A673 (cell line): ENCODE measurements at regions not wholly inside any gene's neighbourhood (a gene's known extent, or its start where the extent isn't known, plus 50 kb on each side); places are given as distances from the start of the nearest gene placed in this dataset.

Experiments
- BruUV-seq: library from RNA; stranded (reverse); fragments of 400-500 nt; replicated peaks from 2 replicates; lab custom pipeline; 2021; lab: Mats Ljungman, UMichigan
- CTCF ChIA-PET: fragments of 300-600 bp; sonication (Branson Sonifier 250); formaldehyde crosslinking; loops from one replicate; lab custom pipeline; 2022; ENCODE audit warnings: antibody characterized with exemption; lab: Charles Lee
- POLR2A ChIA-PET: fragments of 300-600 bp; sonication (Branson Sonifier 250); formaldehyde crosslinking; loops from one replicate; lab custom pipeline; 2022; ENCODE audit warnings: antibody characterized with exemption; ENCODE audit not compliant: low non-redundant PET; lab: Charles Lee
- DNase-seq: peaks from one replicate; pipeline ENCODE4 v3.0.0-alpha.2; 2015; ENCODE audit warnings: low spot score
- H3K27ac ChIP-seq: fragments of 200-600 bp; sonication (generic); 2 replicates; pipeline ENCODE4 v1.5.1; 2016; ENCODE audit warnings: mixed run types, low read depth, mild to moderate bottlenecking, mixed read lengths, antibody characterized with exemption, low read length; ENCODE audit not compliant: poor library complexity, severe bottlenecking
- H3K27me3 ChIP-seq: fragments of 200-600 bp; sonication (generic); replicated peaks from 2 replicates; pipeline ENCODE4 v1.6.1; 2017; ENCODE audit warnings: mixed run types, low read depth, mild to moderate bottlenecking, mixed read lengths, antibody characterized with exemption, low read length; ENCODE audit not compliant: insufficient read depth, poor library complexity
- H3K36me3 ChIP-seq: fragments of 200-600 bp; sonication (generic); 2 replicates; pipeline ENCODE4 v1.6.1; 2016; ENCODE audit warnings: mixed run types, mild to moderate bottlenecking, mixed read lengths, antibody characterized with exemption, low read length; ENCODE audit not compliant: insufficient read depth, poor library complexity, severe bottlenecking
- H3K4me1 ChIP-seq: fragments of 200-600 bp; sonication (generic); 2 replicates; pipeline ENCODE4 v1.6.1; 2017; ENCODE audit warnings: mixed run types, mild to moderate bottlenecking, mixed read lengths, antibody characterized with exemption, low read length; ENCODE audit not compliant: insufficient read depth, poor library complexity, severe bottlenecking
- H3K4me3 ChIP-seq: fragments of 200-600 bp; sonication (generic); 2 replicates; pipeline ENCODE4 v1.5.1; 2016; ENCODE audit warnings: low read depth, mixed run types, mild to moderate bottlenecking, mixed read lengths, low read length; ENCODE audit not compliant: poor library complexity, severe bottlenecking
- H3K9me3 ChIP-seq: fragments of 200-600 bp; sonication (generic); 2 replicates; pipeline ENCODE4 v1.6.1; 2016; ENCODE audit warnings: mixed run types, low read depth, mild to moderate bottlenecking, mixed read lengths, antibody characterized with exemption, low read length; ENCODE audit not compliant: poor library complexity, severe bottlenecking
- EZH2 ChIP-seq: fragments of 200-600 bp; sonication (generic); IDR thresholded peaks from 2 replicates; pipeline ENCODE4 v1.6.1; 2017; ENCODE audit warnings: borderline replicate concordance, low read depth, mild to moderate bottlenecking, mixed read lengths, antibody characterized with exemption, low read length; ENCODE audit not compliant: poor library complexity, severe bottlenecking
- intact Hi-C: fragments of 100-400 bp; cut with micrococcal nuclease; formaldehyde crosslinking; loops from one replicate; pipeline ENCODE4 v1.10.0; 2022; ENCODE audit not compliant: unreplicated experiment
- TF ChIP-seq, protein P1 (sequence below): fragments of 300-800, 200-600 bp; sonication (generic); conservative IDR thresholded peaks from 2 replicates; pipeline ENCODE4 v1.5.1; 2017; ENCODE audit warnings: low read depth, mild to moderate bottlenecking, antibody characterized with exemption, low read length, moderate library complexity, mixed read lengths

DNA sequence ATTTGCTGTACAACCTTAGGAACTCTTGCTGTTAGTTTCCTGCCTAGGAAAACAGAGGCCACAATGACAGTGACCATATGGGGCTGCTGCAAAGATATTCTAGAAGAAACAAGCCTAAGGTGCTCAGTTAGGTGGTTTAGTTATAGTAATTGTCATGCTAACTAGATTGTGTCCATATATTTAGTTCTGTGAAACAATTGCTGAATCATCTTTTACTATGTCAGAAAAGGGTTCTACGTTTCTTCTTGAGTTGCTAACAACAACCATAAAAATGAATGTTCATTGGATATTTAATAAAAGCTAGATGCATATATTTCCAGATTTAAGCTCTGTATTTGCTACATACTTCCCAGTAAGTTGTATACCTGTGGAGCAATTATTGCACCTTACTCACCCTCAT lies 597.2 kb upstream of the KLHL29 start:
- H3K4me3 ChIP-seq: no peak overlapping the region
- BruUV-seq: no TSS peak
- H3K27me3 ChIP-seq: peaks cover 9% of the 10 kb centered on the region
- CTCF ChIA-PET: no interaction called here
- no peak for DNase-seq
- no peaks in the 10 kb centered on the region for H3K36me3 ChIP-seq
- H3K4me1 ChIP-seq: no peaks in the 10 kb centered on the region
- no peak overlapping the region for H3K27ac ChIP-seq
- intact Hi-C loops: no loop called here
- no peaks in the 10 kb centered on the region for H3K9me3 ChIP-seq
- TF ChIP-seq, protein P1, sequence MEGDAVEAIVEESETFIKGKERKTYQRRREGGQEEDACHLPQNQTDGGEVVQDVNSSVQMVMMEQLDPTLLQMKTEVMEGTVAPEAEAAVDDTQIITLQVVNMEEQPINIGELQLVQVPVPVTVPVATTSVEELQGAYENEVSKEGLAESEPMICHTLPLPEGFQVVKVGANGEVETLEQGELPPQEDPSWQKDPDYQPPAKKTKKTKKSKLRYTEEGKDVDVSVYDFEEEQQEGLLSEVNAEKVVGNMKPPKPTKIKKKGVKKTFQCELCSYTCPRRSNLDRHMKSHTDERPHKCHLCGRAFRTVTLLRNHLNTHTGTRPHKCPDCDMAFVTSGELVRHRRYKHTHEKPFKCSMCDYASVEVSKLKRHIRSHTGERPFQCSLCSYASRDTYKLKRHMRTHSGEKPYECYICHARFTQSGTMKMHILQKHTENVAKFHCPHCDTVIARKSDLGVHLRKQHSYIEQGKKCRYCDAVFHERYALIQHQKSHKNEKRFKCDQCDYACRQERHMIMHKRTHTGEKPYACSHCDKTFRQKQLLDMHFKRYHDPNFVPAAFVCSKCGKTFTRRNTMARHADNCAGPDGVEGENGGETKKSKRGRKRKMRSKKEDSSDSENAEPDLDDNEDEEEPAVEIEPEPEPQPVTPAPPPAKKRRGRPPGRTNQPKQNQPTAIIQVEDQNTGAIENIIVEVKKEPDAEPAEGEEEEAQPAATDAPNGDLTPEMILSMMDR: no peak
- TF ChIP-seq EZH2: no peak
- POLR2A ChIA-PET: no interaction called here

DNA sequence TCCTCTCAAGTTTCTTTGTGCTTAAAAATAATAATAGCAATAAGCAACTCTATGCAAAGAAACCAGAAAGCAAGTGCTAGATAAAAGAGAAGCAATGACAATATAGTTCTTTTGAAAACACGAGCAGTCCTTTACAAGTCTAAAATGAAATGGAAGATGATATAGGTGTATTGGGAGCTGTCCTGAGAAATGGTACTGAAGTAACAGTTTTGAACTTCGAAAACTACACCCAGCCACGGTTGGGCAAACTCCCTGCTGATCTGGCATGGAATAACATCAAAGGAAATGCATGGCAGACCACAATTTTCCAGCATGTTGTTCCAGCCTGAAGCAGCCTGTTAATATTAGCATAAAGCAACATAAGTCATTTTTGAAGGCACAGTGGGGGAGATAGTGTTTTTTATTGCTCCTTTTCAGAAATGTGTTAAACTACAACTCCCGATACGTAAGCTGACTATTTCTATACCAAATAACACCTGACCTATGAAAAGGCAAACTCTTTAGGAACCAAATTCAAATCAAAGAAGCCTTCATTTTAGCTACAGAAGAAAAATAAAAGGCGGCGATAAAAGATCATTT lies 596.1 kb upstream of the KLHL29 start:
- DNase-seq: no peak
- peaks cover 9% of the 10 kb centered on the region for H3K27me3 ChIP-seq
- POLR2A ChIA-PET: no interaction called here
- no peaks in the 10 kb centered on the region for H3K36me3 ChIP-seq
- CTCF ChIA-PET: interaction anchor here (0.7 kb wide), 1 partner anchor 98 kb away, joined by 3 read pairs; no protein-coding TSS in a partner anchor
- BruUV-seq: no TSS peak
- TF ChIP-seq EZH2: no peak
- TF ChIP-seq, protein P1: no peak
- H3K4me3 ChIP-seq: no peak overlapping the region
- no peaks in the 10 kb centered on the region for H3K4me1 ChIP-seq
- no peaks in the 10 kb centered on the region for H3K9me3 ChIP-seq
- no peak overlapping the region for H3K27ac ChIP-seq
- intact Hi-C loops: no loop called here

DNA sequence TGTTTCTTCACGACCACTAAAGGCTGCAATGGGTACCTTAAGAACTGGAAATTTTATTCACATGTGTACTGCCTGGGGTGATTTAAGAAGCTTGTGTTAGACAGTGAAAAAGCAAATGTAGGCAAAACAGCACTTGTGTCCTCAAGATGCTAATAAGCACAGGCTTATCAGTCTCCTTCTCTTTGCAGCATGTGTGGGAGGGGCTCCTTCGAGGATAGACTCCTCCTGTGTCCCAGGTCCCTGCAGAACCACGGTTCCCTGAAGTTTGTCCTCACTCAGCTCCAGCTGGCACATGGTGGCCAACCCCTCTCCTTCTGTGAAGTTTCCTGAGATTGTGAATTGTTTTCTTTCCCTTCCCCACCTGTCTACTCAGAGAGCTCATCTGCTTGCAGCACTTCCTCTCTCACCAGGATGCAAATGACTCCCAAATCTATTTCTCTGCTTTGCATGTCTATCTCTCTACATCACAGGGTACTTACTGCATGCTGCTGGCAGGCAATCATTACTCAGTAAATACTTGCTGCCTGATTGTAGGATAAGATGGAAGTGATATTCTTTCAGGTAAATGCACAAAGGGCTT lies 589.6 kb upstream of the KLHL29 start:
- CTCF ChIA-PET: no interaction called here
- no peaks in the 10 kb centered on the region for H3K9me3 ChIP-seq

More for the DNA sequence above, 589.6 kb upstream of the KLHL29 start:
- intact Hi-C loops: no loop called here
- H3K4me3 ChIP-seq: no peak overlapping the region
- no peaks in the 10 kb centered on the region for H3K27me3 ChIP-seq
- no TSS peak for BruUV-seq
- DNase-seq: no peak
- TF ChIP-seq, protein P1: no peak
- TF ChIP-seq EZH2: no peak
- no peaks in the 10 kb centered on the region for H3K36me3 ChIP-seq
- no peaks in the 10 kb centered on the region for H3K4me1 ChIP-seq
- no peak overlapping the region for H3K27ac ChIP-seq
- POLR2A ChIA-PET: no interaction called here
